ENCODE measurements at regions not wholly inside any gene's neighbourhood (a gene's known extent, or its start where the extent isn't known, plus 50 kb on each side); places are given as distances from the start of the nearest gene placed in this dataset.

- no peak for TF ChIP-seq CTCF (IDR thresholded peaks at IDR 0.05; ENCODE audit: low read depth, low read length)
- Histone ChIP-seq H3K4me3 (ENCODE audit: low read depth, low read length) (no peak overlapping the region), H3K9me3 (ENCODE audit: severe bottlenecking) (no peaks in the 10 kb centered on the region), H3K27me3 (ENCODE audit: insufficient read depth, low read depth, severe bottlenecking) (no peaks in the 10 kb centered on the region), H3K27ac (no peak overlapping the region), H3K36me3 (no peaks in the 10 kb centered on the region)
- no peak for DNase-seq
These were observed 102.0 kb downstream of the FAM43A start for GRCh38 chr3:194787650-194788049.

DNA sequence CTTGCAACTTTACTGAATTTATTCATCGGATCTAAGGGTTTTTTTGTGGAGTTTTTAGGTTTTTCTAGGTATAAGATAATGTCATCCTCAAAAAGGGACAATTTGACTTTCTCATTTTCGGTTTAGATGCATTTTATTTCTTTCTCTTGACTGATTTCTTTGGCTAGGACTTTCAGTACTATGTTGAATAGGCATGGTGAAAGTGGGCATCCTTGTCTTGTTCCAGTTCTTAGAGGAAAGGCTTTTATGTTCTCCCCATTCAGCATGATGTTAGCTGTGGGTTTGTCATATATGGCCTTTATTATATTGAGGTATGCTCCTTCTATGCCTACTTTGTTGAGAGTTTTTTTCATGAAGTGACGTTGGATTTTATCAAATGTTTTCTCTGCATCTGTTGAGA is 106.7 kb downstream of the FAM43A start:
- H3K9me3 ChIP-seq (ENCODE audit: severe bottlenecking) = no peaks in the 10 kb centered on the region
- no peak overlapping the region for H3K4me3 ChIP-seq (ENCODE audit: low read depth, low read length)
- no peak overlapping the region for H3K27ac ChIP-seq
- TF ChIP-seq CTCF (IDR thresholded peaks at IDR 0.05; ENCODE audit: low read depth, low read length) = no peak
- no peaks in the 10 kb centered on the region for H3K36me3 ChIP-seq
- DNase-seq = no peak
- no peaks in the 10 kb centered on the region for H3K27me3 ChIP-seq (ENCODE audit: insufficient read depth, low read depth, severe bottlenecking)

DNA sequence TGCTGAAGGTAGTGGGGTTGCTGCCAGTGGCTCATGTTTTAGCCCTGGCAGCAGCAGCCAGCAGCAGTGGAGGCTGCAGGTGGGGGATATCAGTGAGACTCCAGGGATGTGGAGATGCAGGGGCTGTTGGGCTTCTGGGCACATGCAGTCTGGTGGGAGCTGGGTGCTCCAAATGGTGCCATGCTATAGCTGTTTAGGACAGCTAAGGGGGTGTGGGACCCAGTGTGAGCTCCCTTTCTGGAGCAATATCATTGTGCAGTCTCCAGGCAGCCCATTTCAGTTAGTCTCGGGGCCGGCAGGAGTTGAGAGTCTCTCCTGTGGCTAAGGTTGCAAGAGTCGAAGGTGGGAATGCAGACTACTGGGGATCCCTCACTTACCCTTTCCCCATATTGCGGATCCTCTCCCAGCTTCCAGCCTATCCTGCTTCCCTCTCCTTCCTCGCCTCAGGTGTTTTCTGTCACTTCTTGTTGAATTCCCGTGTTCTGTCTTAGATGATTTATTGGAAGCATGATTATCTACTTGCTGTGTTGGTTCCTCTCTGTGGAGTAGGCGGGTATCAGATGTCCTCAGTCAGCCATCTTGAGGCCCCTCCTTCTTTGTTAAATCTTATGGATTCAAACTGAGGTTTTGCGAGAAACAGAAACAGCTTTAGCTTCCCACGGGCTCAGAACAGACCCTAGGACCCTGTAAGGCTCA is 112.0 kb downstream of the FAM43A start:
- Histone ChIP-seq H3K27ac (no peak overlapping the region), H3K9me3 (ENCODE audit: severe bottlenecking) (no peaks in the 10 kb centered on the region), H3K4me3 (ENCODE audit: low read depth, low read length) (no peak overlapping the region), H3K27me3 (ENCODE audit: insufficient read depth, low read depth, severe bottlenecking) (no peaks in the 10 kb centered on the region), H3K36me3 (no peaks in the 10 kb centered on the region)
- TF ChIP-seq CTCF (IDR thresholded peaks at IDR 0.05; ENCODE audit: low read depth, low read length) = no peak
- no peak for DNase-seq

DNA sequence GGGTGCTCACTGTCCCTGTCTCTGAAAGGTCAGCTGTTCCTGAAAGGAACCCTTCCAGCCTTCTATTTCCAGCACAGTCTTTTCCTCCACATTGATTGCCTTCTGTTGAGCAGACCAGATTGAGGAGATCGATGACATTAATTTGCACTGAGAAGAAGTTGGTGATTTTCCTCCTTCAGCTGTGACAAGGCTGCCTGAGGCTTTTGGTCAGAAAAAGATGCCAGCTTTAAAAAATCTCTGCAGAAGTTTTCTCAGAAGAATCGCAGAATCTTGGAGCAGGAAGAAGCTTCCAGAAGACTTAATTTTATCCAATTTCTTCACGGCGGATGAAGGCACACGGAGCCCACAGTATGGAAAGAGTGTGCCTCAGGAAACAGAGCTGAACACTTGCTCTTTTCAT is 112.8 kb downstream of the FAM43A start:
- Histone ChIP-seq H3K27me3 (ENCODE audit: insufficient read depth, low read depth, severe bottlenecking) (no peaks in the 10 kb centered on the region), H3K4me3 (ENCODE audit: low read depth, low read length) (no peak overlapping the region), H3K9me3 (ENCODE audit: severe bottlenecking) (no peaks in the 10 kb centered on the region), H3K36me3 (no peaks in the 10 kb centered on the region), H3K27ac (no peak overlapping the region)
- no peak for TF ChIP-seq CTCF (IDR thresholded peaks at IDR 0.05; ENCODE audit: low read depth, low read length)
- no peak for DNase-seq

GRCh38 chr3:194800002-194800401 is 114.3 kb downstream of the FAM43A start:
- no peak for TF ChIP-seq CTCF (IDR thresholded peaks at IDR 0.05; ENCODE audit: low read depth, low read length)

More at GRCh38 chr3:194800002-194800401, 114.3 kb downstream of the FAM43A start:
- no peaks in the 10 kb centered on the region for H3K36me3 ChIP-seq
- no peak overlapping the region for H3K4me3 ChIP-seq (ENCODE audit: low read depth, low read length)
- H3K9me3 ChIP-seq (ENCODE audit: severe bottlenecking) = no peaks in the 10 kb centered on the region
- no peak overlapping the region for H3K27ac ChIP-seq
- no peak for DNase-seq
- no peaks in the 10 kb centered on the region for H3K27me3 ChIP-seq (ENCODE audit: insufficient read depth, low read depth, severe bottlenecking)

Data from WERI-Rb-1 (cell line).